NCI-H2029 treated with DMSO at 0.1 percent for 48 hours (cell line): ENCODE measurements at regions not wholly inside any gene's neighbourhood (a gene's known extent, or its start where the extent isn't known, plus 50 kb on each side); places are given as distances from the start of the nearest gene placed in this dataset.

Source experiments
- DNase-seq: peaks from one replicate; lab custom pipeline; 2025; lab: John Stamatoyannopoulos, UW

DNA sequence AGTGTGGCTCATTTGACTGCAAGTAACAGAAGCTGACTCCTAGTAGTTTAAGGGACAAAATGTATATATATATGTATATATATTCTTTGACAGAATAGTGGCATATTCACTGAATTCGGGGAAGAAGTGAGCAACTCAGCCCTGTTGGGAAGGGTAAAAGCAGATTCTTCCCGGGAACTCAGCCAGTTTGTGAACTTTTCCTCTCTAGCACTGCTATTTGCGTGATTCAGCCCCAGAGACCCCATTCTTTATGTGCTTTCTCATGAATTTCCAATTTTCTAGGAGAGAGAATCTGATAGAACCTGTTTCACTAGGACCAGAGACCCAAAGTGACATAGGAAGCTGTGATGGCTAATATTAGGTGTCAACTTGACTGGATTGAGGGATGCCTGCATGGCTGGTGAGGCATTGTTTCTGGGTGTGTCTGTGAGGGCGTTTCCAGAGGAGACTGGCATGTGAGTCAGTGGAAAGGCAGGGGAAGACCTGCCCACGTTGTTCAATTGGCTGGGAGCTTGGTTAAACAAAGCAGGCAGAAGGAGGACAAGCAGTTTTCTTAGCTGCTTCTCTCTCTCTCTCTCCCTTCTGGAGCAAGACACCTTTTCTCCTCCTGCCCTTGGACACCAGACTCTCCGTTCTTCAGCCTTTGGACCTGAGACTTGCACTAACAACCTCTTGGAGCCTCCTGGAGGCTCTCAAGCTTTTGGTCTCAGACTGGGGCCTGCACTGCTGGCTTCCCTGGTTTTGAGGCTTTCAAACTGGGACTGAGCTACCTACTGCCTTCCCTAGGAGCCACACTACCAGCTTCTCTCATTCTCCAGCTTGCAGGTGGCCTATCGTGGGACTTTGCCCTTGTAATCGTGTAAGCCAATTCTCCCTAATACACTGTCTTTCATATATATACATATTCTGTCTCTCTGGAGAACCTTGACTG, 93.4 kb upstream of the KCNK1 start:
- DNase-seq, result no peak

DNA sequence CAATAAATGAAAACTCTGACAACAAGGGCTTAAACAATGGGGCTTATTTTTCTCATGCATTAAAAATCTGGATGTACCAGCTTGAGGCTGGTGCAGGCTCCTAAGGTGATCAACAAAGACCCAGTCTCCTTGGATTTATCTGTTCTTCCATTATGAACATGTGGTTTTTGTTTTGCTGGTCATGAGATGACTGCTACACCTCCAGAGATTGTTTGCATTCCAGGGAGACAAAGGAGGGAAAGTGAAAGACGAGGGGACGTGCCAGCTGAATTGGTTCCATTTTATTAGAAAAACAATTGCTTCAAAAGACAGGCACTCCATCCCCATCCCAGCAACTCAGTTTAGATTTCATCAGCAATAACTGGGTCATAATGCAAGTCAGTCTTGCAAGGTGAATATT, 90.9 kb upstream of the KCNK1 start:
- DNase-seq, result no peak

DNA sequence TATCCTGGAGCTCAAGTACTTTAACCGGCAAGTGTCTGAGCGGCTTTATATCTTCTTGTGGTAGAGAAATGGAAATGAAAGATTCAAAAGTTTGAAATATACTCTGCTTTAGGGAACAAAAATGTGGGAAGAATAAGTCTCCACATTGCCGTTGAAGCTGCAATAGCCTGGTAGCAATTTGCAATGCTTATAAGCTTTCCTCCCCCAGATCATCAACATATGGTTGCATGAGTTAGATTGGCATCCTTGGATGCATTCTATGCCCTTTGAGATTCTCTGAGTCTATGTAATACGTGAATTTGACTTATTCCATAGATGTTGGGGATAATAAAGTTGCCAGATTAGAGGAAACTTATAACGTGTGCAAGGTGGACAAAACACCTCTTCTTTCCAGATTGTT, 86.1 kb upstream of the KCNK1 start:
- no peak for DNase-seq

DNA sequence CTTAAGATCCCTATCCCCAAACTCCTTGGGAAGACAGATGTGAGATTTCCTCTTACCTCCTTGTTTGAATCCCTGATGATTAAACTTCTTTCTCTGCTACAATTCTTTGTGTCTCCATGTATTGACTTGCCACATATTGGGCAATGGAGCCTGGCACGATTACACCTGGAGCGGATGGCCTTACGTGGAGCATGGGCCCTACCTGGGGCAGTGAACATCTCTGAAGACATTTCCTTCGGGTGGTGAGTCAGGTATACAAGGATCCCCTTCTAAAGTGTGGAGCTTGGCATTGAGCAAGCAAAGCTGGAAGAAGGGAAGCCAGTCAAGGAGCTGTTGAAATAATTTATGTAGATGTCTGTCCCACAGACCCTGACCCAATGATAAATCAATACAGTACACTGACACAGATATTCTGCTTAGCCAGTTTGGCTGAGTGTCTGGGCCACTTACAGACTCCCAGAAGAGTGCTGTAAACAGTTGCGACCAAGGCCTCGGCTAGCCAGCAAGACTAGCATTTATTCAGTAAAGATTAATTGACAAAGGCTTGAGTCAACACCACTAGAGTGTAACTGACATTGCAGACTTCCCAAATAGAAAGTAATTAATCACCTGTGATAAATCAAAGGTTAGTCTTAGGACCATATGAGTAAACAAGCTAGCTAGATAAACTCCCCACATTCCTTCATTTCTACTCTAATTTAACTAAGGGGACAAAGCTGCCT, 83.1 kb upstream of the KCNK1 start:
- no peak for DNase-seq

DNA sequence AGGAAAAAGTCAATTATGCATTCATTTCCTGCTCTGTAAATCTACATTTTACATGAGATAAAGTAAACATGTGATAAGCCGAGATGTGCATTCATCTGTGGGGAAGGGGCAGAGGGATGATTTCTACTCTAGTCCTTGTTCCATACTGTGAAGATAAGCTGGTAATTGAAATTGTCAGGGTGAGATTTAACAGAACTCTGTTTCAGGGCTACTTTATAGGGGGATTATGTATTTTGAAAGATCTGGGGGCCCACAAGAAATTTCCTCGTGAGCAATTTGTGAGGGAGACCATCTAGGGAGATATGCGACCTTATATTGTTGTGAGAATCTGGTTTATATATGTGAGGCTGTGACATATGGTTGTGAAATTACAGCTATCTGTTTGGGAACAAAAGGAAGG, 73.1 kb upstream of the KCNK1 start:
- DNase-seq, result no peak

DNA sequence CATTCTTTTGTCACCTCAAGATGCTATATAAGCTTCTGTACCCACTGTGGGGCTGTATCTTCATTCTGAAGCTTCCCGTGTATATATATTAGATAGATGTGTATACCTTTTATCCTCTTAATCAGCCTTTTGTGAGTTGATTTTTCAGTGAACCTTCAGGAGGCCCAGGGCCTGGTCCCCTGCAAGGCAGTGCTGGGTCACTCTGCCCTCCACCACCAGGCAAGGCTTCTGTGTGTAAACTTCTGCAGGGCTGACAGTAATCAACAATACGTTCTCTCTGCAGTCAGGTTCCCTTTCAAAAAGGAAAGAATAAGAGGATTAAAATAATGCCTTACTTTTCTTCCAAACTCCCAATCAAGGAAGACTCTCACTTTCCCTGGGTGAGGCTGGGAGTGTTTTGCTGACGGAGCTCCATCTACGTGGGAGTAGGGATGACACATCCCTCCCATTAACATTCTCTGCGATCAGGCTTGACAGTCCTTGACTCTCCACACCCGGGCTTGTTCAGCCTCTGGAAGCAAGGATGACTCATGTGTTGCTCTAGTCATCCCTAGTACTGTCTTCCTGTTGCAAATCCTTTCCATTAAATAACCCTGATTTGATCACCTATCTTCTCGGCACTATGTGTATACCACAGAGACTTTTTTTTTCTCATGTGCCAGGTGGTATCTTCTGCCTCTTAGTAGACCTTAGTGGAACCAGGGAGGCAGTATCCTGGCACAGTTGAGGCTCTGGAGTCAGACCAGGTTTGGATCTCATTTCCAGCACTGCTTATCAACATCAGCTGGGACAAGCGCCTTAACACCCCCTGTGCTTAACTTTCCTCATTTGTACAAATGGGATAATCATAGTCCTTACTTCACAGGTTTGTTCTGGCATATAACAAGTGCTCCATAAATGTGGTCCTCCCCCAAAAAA, 70.3 kb upstream of the KCNK1 start:
- no peak for DNase-seq

DNA sequence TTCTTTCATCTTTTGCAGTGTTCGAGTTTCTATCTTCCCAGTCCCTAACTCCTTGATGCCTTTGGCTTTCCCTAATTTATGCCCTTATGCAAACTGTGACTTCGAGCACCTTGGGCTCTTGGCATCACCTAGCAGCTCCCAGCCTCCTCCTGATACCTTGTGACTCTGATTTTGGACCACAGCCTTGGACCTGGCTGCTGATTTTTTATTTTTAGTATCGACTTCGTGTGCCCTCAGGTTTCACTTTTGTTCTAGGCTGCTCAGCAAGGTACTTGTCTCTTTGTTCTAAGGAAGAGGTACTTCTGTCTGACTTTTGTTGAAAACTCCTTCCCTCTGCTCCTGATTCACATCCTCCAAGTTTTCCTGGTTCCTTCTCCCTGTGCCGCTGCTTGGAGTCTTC, 69.6 kb upstream of the KCNK1 start:
- no peak for DNase-seq

DNA sequence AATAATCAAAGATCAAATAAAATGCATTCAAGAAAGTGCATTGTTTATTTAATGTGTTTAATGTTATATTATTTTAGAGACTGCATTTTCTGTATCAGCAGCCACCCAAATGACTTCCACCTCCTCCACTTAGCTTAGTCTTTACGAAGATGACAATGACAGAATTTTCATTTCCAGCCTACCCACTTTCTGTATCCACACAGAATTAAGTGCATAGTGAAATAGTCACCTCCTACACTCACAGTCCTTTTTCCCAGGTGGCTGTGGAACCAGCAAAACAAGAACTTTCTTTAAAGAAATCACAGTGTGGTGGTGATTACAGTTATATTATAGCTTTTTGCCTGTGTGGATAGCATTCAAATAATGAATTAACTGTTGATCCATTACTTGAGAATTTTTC, 66.2 kb upstream of the KCNK1 start:
- no peak for DNase-seq

DNA sequence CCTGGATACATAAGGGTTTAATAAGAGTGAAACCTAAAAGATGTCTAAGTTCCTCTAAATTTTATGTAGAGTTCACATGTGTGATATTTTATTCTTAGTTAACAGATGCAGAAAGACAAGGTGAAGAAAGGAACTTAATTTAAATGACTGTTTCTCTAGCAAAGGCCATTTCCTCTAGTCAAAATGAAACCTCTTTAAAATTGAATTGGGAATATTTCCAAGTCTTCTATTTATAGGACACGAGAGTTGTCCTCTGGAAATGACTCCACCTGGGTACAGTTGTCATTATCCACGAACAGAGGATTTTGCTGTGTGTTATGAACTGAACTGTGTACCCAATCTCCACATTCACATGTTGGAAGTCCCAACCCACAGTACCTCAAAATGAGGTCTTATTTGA, 64.5 kb upstream of the KCNK1 start:
- DNase-seq, result no peak

DNA sequence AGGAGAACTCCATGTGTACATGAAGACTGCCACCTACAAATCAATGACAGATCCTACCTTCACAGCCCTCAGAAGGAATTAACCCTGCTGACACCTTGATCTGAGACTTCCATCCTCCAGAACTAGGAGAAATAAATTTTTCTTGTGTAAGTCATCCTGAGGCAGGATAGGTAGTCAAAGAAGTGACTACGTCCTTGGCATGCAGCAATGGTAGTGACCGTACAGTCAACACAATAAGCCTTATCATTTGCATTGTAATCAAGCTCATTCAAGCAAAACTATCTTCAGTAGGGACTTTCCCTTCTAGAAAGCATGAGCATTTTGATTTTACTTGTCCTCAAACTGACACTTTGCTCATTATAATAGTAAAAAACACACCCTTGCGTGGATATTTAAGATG, 64.0 kb upstream of the KCNK1 start:
- DNase-seq, result no peak

DNA sequence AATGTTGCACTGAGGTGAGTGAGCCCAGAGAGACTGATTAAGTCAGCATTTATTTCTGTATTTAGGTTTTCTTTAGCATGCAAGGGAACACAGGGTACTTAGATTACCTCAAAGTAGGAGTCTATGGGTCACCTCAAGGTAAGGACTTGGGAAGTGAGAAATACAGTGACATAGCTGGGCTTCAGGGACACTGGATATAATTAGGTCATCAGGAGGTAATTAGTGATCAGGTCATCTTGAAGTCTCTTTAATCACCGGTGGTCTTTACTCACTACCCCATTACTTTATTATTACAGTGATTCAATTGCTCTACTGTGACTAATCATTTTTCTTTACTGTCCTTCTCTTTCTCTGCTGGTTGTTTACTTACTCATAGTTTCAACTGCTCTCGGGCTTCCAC, 59.9 kb upstream of the KCNK1 start:
- no peak for DNase-seq

DNA sequence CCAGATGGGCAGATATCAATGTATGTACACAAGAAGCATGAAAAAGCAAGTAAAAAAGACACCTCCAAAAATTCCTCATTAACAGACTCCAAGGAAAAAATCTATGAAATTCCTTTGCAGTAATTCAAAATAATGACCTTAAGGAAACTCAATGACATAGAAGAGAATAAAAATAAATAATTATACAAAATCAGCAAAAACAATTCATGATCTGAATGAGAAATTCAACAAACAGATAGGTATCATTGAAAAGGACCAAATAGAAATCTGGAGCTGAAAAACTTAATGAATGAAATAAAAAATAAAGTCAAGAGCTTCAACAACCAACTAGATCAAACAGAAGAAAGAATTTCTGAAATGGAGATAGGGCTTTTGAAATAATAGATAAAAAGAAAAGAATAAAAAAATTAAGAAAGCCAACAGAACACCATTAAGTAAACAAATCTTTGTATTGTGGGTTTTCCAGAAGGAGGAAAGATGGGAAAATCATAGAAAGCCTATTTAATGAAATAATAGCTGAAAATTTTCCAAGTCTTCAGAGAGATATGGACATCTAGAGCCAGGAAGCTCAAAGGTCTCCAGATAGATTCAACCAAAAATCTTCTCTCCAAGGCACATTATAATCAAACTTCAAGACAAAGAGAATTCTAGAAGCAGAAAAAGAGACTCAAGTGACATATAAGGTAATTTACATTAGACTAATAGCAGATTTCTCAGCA, 52.0 kb upstream of the KCNK1 start:
- DNase-seq, result no peak
